Midbrain (tissue), 1 donor: ENCODE measurements at regions not wholly inside any gene's neighbourhood (a gene's known extent, or its start where the extent isn't known, plus 50 kb on each side); places are given as distances from the start of the nearest gene placed in this dataset.
A peak's percentile ranks its signal among the peaks of the same experiment; 100 is the strongest.
"Not testable (repeated sequence)": the region's sequence is repeated elsewhere in the genome, so short reads cannot be mapped to it uniquely, and the experiment has no call there.

ENCODE experiments used
- DNase-seq: peaks from one replicate; lab custom pipeline; 2025; lab: John Stamatoyannopoulos, UW

DNA sequence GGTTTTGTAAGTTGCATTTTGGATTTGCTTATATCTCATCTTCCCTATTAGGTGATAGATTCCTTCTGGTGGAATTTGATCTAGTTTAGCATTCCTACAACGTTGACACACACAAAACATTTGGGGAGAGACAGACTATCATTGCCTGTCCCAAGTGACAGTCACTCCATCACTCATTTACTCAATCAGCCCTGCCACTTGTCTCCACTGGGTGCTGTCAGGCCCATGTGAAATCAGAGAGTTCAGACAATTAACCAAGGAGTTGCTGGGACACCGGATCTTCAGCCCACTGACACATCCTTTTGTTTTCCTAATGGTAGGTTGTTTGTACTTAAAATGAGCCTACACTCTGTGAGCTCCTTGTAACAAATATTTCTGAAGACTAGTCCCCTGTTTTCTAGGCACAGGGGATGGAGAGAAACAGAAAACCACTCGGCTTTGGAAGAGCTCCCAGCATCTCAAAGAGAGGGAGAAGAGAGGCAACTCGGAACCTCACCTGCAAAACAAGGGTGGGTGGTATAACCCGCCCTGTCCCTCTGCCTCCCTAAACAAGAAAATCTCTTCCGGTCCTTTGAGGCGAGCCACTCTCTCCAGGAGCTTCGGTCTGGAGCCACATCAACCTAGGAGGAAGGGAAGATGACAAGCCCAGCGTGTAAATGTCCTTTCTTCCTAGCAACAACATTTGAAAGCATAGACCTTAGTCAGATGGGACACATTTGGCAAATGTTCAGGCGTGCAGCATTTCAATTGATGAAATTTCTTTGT, 440.9 kb upstream of the KLF12 start:
- DNase-seq: peak; percentile 45

DNA sequence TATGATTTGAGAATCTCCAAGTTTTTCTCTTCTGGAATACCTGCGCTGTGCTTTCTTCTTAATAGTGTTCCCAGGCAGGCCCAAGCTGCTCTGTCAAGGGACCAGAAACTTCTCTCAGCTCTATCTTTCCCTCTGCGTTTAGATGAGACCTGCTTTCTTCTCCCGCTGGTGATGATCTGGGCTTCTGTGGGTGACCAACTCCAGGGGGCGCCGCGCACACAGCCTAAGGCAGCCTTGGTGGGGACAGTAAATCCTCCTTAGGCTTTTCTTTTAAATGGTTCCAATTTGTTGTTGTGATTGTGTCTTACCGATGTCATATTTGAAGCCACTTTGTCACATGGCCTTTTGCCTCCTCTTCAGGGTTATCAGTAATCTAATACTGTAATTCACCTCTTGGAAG, 439.4 kb upstream of the KLF12 start:
- DNase-seq: peak; percentile 3

DNA sequence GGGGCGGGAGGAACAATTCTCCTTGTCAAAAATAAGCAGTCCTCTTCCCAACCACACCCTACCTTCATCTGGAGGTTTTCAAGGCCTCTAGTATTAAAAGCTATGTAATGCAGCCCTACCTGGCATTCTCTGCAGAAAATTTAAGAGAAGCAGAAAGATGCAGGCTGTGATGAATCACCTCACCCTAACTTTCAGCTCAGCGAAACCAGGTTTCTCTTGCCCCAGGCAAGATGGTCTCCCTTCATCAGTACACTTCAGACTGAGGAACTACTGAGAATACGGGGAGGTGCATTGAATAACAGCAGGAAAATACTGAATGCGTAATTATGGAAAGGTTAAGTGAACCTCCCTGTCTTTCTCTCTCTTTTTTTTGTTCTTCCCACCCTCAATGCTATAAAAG, 437.6 kb upstream of the KLF12 start:
- no peak for DNase-seq

DNA sequence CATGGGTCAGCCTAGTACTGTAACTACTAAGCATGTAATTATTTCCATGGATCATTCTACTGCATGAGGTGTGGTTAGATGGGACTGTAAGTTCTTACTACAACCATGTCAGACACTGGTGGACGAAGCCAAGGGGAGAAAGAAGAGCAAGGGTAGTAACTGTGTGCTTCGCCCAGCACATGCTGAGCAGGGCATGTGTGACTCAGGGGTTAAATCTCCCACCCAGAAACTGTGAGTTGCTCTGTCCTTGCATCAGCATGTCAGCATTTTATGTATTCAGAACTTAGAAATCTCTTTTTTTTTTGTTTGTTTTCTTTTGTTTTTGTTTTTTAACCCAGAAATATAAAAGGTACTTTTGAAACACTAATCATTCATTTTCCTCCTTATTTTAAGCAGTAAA, 436.6 kb upstream of the KLF12 start:
- no peak for DNase-seq

GRCh38 chr13:74570046-74570445, 435.8 kb upstream of the KLF12 start:
- no peak for DNase-seq

- DNase-seq: no peak
These were observed 435.0 kb upstream of the KLF12 start for GRCh38 chr13:74569251-74569650.

- DNase-seq: no peak
These were observed 433.3 kb upstream of the KLF12 start for GRCh38 chr13:74567485-74567884.

DNA sequence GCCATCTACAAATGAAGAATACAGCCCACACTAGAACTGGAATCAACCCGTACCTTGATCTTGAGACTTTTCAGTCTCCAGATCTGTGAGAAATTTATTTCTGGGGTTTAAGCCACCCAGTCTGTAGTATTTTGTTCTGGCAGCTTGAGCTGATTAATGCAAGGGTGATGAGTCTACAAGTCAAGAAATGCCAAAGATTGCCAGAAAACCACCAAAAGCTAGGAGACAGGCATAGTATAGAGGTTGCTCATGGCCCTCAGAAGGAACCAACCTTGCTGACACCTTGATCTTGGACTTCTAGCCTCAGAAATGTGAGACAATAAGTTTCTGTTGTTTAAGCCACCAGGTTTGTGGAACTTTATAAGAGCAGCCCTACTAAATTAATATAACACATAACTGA, 428.2 kb upstream of the KLF12 start:
- no peak for DNase-seq

- DNase-seq: no peak
These were observed 427.0 kb upstream of the KLF12 start for GRCh38 chr13:74561155-74561554.

- DNase-seq: no peak
These were observed 426.1 kb upstream of the KLF12 start for GRCh38 chr13:74560325-74560724.

DNA sequence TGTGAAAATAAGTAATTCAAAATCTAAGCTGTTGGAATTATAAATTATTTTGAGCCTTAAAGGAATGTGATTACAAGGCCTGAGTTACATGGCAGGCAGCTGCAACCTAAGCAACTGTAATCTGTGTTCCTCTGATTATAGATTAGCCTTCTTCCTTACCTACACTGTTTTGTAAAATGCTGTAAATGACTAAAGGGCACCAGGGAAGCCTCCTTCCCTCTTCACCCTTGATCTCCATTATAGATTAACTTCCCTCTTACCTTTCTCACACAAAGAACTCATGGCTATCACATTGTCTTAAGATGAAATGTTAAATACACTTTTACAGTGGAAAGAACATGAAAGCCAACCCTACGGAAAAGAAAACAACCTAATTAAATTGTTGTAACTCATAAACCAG, 423.7 kb upstream of the KLF12 start:
- no peak for DNase-seq

- no peak for DNase-seq
These were observed 421.6 kb upstream of the KLF12 start for GRCh38 chr13:74555651-74556420.

- DNase-seq: no peak
These were observed 421.0 kb upstream of the KLF12 start for GRCh38 chr13:74555276-74555625.

DNA sequence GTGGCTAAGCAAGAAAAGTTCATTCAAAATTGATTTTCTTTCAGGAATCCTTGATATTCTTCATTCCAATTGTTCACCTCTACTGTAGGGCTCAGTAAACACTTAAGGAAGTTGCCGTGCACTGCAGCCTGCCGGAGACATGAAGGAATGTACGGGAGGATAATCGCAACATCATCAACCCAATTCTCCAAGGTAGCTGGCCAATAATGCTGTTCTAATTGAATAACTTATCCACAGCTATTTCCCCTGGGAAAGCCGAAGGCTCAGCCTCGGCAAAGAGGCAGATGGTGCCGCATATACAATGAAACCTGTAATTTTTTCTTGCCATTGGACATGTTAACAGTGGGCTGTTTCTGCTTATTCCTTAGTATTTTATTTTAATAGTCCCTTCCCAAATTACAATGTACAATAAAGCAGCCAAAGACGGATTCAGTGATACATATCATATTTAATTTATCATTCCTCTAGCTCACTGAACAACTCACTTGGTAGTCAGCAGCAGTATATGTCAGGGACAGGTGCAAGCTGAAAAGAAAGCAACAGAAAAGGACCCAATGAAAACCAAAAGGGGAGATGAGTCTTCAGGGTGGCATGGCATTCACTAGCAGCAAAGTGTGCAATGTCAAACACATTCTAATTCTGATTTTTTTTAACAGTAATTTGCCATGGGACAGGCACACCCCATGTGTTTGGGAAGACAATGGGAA, 420.5 kb upstream of the KLF12 start:
- no peak for DNase-seq

GRCh38 chr13:74550039-74550438, 415.8 kb upstream of the KLF12 start:
- no peak for DNase-seq

- DNase-seq: not testable (repeated sequence)
These were observed 402.4 kb upstream of the KLF12 start for GRCh38 chr13:74536649-74537048.

- no peak for DNase-seq
These were observed 399.0 kb upstream of the KLF12 start for GRCh38 chr13:74533226-74533625.

DNA sequence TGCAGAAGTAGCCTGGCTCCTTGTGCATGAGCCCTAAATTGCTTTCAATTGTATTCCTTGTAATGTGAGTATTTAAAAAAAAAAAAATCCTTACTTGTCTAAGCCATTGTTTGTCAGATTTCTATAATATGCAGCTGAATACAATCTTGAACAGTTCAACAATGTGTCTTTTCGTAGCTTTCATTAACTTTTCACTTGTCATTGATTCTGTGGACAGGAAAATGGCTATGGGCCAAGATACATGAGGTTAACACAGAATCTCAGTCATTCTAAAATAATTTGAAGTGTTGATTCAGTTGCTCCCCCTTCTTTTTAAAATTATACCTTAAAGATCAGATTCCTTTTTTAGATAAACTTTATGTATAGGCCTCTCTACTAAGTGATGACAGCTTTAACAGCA, 395.8 kb upstream of the KLF12 start:
- DNase-seq: no peak

DNA sequence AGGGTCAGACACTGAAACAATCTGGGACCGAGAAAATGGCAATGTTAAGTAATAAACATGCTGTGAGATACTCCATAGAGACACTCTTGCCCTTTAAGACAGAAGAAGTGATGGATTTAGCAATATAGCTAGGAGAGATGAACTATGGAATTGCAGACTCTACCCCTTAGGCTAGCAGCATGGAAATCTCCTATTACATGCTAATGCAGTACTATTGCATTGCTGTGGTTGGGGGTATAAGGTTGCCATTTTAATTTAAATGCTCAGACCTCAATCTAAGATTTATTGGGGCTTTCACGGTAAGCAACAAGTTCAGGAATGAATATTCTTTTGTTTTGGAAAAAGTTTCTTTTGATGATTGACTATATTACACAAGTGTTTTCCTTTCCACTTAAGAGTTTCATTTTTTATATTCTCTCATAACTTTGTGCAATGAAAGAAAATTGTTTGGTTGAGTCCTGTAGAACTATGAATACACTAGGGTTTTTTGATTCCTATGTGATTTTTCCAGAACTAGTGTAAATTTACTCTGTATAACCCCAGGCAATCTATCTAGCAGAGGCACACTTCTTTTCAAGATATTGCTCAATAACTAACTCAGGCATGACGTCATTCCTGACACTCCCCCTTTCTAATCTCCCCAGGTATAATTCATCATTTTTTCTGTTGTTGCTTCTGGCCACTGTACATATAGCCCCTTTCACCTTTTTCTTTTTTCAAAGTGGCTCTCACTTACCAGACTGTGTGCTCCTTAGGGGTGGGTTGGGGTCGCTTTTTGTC, 394.7 kb upstream of the KLF12 start:
- DNase-seq: no peak

DNA sequence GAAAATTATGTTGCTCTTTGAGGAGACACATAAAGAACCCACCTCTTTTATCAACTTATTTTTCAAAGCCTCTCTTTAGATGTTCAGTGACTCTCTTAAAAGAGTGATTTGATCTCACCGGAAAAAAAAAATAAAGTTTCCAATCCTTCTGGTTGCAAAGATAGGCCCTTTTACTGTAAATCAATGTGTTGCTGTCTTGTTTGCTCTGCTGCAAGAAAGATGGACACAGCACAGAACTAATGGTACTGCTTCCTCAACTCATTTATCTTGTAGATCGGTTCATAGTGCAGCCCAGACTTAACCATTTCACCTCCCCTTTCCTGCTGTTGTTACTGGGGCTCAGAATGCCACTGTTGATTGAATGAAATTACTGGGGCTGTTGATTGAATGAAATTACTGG, 388.9 kb upstream of the KLF12 start:
- DNase-seq: no peak

GRCh38 chr13:74511523-74511922, 377.3 kb upstream of the KLF12 start:
- no peak for DNase-seq

- DNase-seq: no peak
These were observed 353.0 kb upstream of the KLF12 start for GRCh38 chr13:74487091-74487722.
